ENCODE measurements at regions not wholly inside any gene's neighbourhood (a gene's known extent, or its start where the extent isn't known, plus 50 kb on each side); places are given as distances from the start of the nearest gene placed in this dataset.

GRCh38 chr6:165998072-165998471 lies 169.6 kb downstream of the TBXT start:
- Mint-ChIP-seq H3K36me3 (no peaks in the 10 kb centered on the region), H3K27ac (no peak overlapping the region), H3K27me3 (peaks cover 6% of the 10 kb centered on the region), H3K4me1 (no peaks in the 10 kb centered on the region), H3K4me3 (no peak overlapping the region), H3K9me3 (no peaks in the 10 kb centered on the region)
- no peak for ATAC-seq (ENCODE audit: low read depth)
- no peak for DNase-seq (ENCODE audit: low spot score in 2 of 2)

GRCh38 chr6:165991341-165991740 lies 176.3 kb downstream of the TBXT start:
- Mint-ChIP-seq H3K4me3 (no peak overlapping the region), H3K9me3 (no peaks in the 10 kb centered on the region), H3K4me1 (peaks cover 7% of the 10 kb centered on the region), H3K27me3 (peaks cover 27% of the 10 kb centered on the region), H3K36me3 (no peaks in the 10 kb centered on the region), H3K27ac (no peak overlapping the region)
- ATAC-seq (ENCODE audit: low read depth) (no peak), DNase-seq (ENCODE audit: low spot score in 2 of 2) (no peak)

GRCh38 chr6:165990216-165990615 lies 177.4 kb downstream of the TBXT start:
- Mint-ChIP-seq H3K4me1 (peaks cover 7% of the 10 kb centered on the region), H3K9me3 (no peaks in the 10 kb centered on the region), H3K36me3 (no peaks in the 10 kb centered on the region), H3K27ac (no peak overlapping the region), H3K27me3 (peaks cover 32% of the 10 kb centered on the region), H3K4me3 (no peak overlapping the region)
- no peak for ATAC-seq (ENCODE audit: low read depth)
- no peak for DNase-seq (ENCODE audit: low spot score in 2 of 2)

- ATAC-seq (ENCODE audit: low read depth) (no peak), DNase-seq (ENCODE audit: low spot score in 2 of 2) (no peak)
- no peaks in the 10 kb centered on the region for H3K36me3 Mint-ChIP-seq
- H3K27me3 Mint-ChIP-seq: peaks cover 34% of the 10 kb centered on the region
- H3K27ac Mint-ChIP-seq: no peak overlapping the region
- H3K4me3 Mint-ChIP-seq: no peak overlapping the region
- no peaks in the 10 kb centered on the region for H3K9me3 Mint-ChIP-seq
- H3K4me1 Mint-ChIP-seq: peaks cover 7% of the 10 kb centered on the region
Observed at GRCh38 chr6:165988757-165989456, 178.7 kb downstream of the TBXT start.

GRCh38 chr6:165988302-165988756 lies 179.3 kb downstream of the TBXT start:
- Mint-ChIP-seq H3K27me3 (peaks cover 34% of the 10 kb centered on the region), H3K4me3 (no peak overlapping the region), H3K27ac (no peak overlapping the region), H3K4me1 (peaks cover 7% of the 10 kb centered on the region), H3K36me3 (no peaks in the 10 kb centered on the region), H3K9me3 (no peaks in the 10 kb centered on the region)
- no peak for DNase-seq (ENCODE audit: low spot score in 2 of 2)
- ATAC-seq (ENCODE audit: low read depth): no peak

GRCh38 chr6:165987483-165988301 lies 180.0 kb downstream of the TBXT start:
- Mint-ChIP-seq H3K27me3 (peaks cover 34% of the 10 kb centered on the region), H3K27ac (no peak overlapping the region), H3K9me3 (no peaks in the 10 kb centered on the region), H3K4me1 (peaks cover 7% of the 10 kb centered on the region), H3K4me3 (no peak overlapping the region), H3K36me3 (no peaks in the 10 kb centered on the region)
- DNase-seq (ENCODE audit: low spot score in 2 of 2) (no peak), ATAC-seq (ENCODE audit: low read depth) (no peak)

GRCh38 chr6:165986914-165987482 lies 180.7 kb downstream of the TBXT start:
- H3K4me3 Mint-ChIP-seq: peak overlapping the region; percentile 6
- H3K27ac Mint-ChIP-seq: no peak overlapping the region
- no peaks in the 10 kb centered on the region for H3K36me3 Mint-ChIP-seq
- H3K4me1 Mint-ChIP-seq: peaks cover 7% of the 10 kb centered on the region
- H3K9me3 Mint-ChIP-seq: no peaks in the 10 kb centered on the region
- H3K27me3 Mint-ChIP-seq: peaks cover 35% of the 10 kb centered on the region
- ATAC-seq (ENCODE audit: low read depth) (no peak), DNase-seq (ENCODE audit: low spot score in 2 of 2) (no peak)

- ATAC-seq (ENCODE audit: low read depth) (no peak), DNase-seq (ENCODE audit: low spot score in 2 of 2) (no peak)
- Mint-ChIP-seq H3K4me3 (no peak overlapping the region), H3K9me3 (no peaks in the 10 kb centered on the region), H3K4me1 (peaks cover 7% of the 10 kb centered on the region), H3K36me3 (no peaks in the 10 kb centered on the region), H3K27ac (no peak overlapping the region), H3K27me3 (peaks cover 35% of the 10 kb centered on the region)
Observed at GRCh38 chr6:165986311-165986913, 181.2 kb downstream of the TBXT start.

GRCh38 chr6:165985806-165986299 lies 181.8 kb downstream of the TBXT start:
- DNase-seq (ENCODE audit: low spot score in 2 of 2) (no peak), ATAC-seq (ENCODE audit: low read depth) (no peak)
- Mint-ChIP-seq H3K27ac (no peak overlapping the region), H3K4me1 (peaks cover 7% of the 10 kb centered on the region), H3K4me3 (no peak overlapping the region), H3K27me3 (peaks cover 33% of the 10 kb centered on the region), H3K36me3 (no peaks in the 10 kb centered on the region), H3K9me3 (no peaks in the 10 kb centered on the region)

- no peak for ATAC-seq (ENCODE audit: low read depth)
- Mint-ChIP-seq H3K27me3 (peaks cover 28% of the 10 kb centered on the region), H3K9me3 (no peaks in the 10 kb centered on the region), H3K4me1 (peaks cover 7% of the 10 kb centered on the region), H3K4me3 (no peak overlapping the region), H3K36me3 (no peaks in the 10 kb centered on the region), H3K27ac (no peak overlapping the region)
- no peak for DNase-seq (ENCODE audit: low spot score in 2 of 2)
Observed at GRCh38 chr6:165985281-165985805, 182.3 kb downstream of the TBXT start.

GRCh38 chr6:165984729-165985275 lies 182.8 kb downstream of the TBXT start:
- Mint-ChIP-seq H3K4me1 (peaks cover 7% of the 10 kb centered on the region), H3K4me3 (no peak overlapping the region), H3K9me3 (no peaks in the 10 kb centered on the region), H3K27me3 (peaks cover 23% of the 10 kb centered on the region), H3K36me3 (no peaks in the 10 kb centered on the region), H3K27ac (no peak overlapping the region)
- no peak for ATAC-seq (ENCODE audit: low read depth)
- no peak for DNase-seq (ENCODE audit: low spot score in 2 of 2)

- peaks cover 18% of the 10 kb centered on the region for H3K27me3 Mint-ChIP-seq
- DNase-seq (ENCODE audit: low spot score in 2 of 2) (no peak), ATAC-seq (ENCODE audit: low read depth) (no peak)
- peaks cover 7% of the 10 kb centered on the region for H3K4me1 Mint-ChIP-seq
- no peaks in the 10 kb centered on the region for H3K36me3 Mint-ChIP-seq
- H3K27ac Mint-ChIP-seq: no peak overlapping the region
- H3K9me3 Mint-ChIP-seq: no peaks in the 10 kb centered on the region
- H3K4me3 Mint-ChIP-seq: no peak overlapping the region
Observed at GRCh38 chr6:165983112-165984072, 184.3 kb downstream of the TBXT start.

- H3K4me3 Mint-ChIP-seq: no peak overlapping the region
Observed at GRCh38 chr6:165978476-165978875, 189.2 kb downstream of the TBXT start.

More at GRCh38 chr6:165978476-165978875, 189.2 kb downstream of the TBXT start:
- DNase-seq (ENCODE audit: low spot score in 2 of 2) (no peak), ATAC-seq (ENCODE audit: low read depth) (no peak)
- Mint-ChIP-seq H3K36me3 (no peaks in the 10 kb centered on the region), H3K9me3 (no peaks in the 10 kb centered on the region), H3K27ac (no peak overlapping the region), H3K4me1 (no peaks in the 10 kb centered on the region), H3K27me3 (peaks cover 5% of the 10 kb centered on the region)
